Activated CD4-positive, alpha-beta T cell treated with anti-CD3 and anti-CD28 coated beads, Interleukin-2, amount 50 U/mL, for 4 hours (primary cell): ENCODE measurements at regions not wholly inside any gene's neighbourhood (a gene's known extent, or its start where the extent isn't known, plus 50 kb on each side); places are given as distances from the start of the nearest gene placed in this dataset.

Source experiments
- DNase-seq, 2 experiments: peaks; one replicate each; pipeline ENCODE4 v3.0.0-alpha.2; 2020

- DNase-seq = no peak
Measured at GRCh38 chr6:168736039-168736438, 295.1 kb downstream of the SMOC2 start.

GRCh38 chr6:168735268-168735949 is 294.4 kb downstream of the SMOC2 start:
- DNase-seq = no peak

- DNase-seq = no peak
Measured at GRCh38 chr6:168734523-168734922, 293.5 kb downstream of the SMOC2 start.

GRCh38 chr6:168732676-168733075 is 291.7 kb downstream of the SMOC2 start:
- DNase-seq = no peak

- no peak for DNase-seq
Measured at GRCh38 chr6:168730931-168731716, 290.1 kb downstream of the SMOC2 start.

- DNase-seq = no peak
Measured at GRCh38 chr6:168728056-168728455, 287.1 kb downstream of the SMOC2 start.

GRCh38 chr6:168726312-168726856 is 285.4 kb downstream of the SMOC2 start:
- DNase-seq = no peak

- no peak for DNase-seq
Measured at GRCh38 chr6:168725802-168726201, 284.8 kb downstream of the SMOC2 start.

- no peak for DNase-seq
Measured at GRCh38 chr6:168724669-168725570, 283.9 kb downstream of the SMOC2 start.

- no peak for DNase-seq
Measured at GRCh38 chr6:168724033-168724432, 283.0 kb downstream of the SMOC2 start.

GRCh38 chr6:168722397-168722796 is 281.4 kb downstream of the SMOC2 start:
- no peak for DNase-seq

GRCh38 chr6:168721571-168721970 is 280.6 kb downstream of the SMOC2 start:
- DNase-seq = no peak

GRCh38 chr6:168719901-168720300 is 278.9 kb downstream of the SMOC2 start:
- no peak for DNase-seq

- no peak for DNase-seq
Measured at GRCh38 chr6:168718821-168719475, 278.0 kb downstream of the SMOC2 start.
